OCI-LY3 (cell line): ENCODE measurements at regions not wholly inside any gene's neighbourhood (a gene's known extent, or its start where the extent isn't known, plus 50 kb on each side); places are given as distances from the start of the nearest gene placed in this dataset.

Experiments used
- CTCF ChIP-seq: fragments of 200-600, 300-600 bp; sonication (generic); IDR thresholded peaks from 2 replicates; pipeline ENCODE4 v1.5.1; 2014; ENCODE audit warnings: antibody characterized with exemption, low read length, low read depth
- EZH2phosphoT487 ChIP-seq: fragments of 200-600 bp; shearing (Covaris generic); IDR thresholded peaks from 2 replicates; pipeline ENCODE4 v1.6.1; 2018; ENCODE audit warnings: antibody characterized with exemption, mixed run types, low read depth

DNA sequence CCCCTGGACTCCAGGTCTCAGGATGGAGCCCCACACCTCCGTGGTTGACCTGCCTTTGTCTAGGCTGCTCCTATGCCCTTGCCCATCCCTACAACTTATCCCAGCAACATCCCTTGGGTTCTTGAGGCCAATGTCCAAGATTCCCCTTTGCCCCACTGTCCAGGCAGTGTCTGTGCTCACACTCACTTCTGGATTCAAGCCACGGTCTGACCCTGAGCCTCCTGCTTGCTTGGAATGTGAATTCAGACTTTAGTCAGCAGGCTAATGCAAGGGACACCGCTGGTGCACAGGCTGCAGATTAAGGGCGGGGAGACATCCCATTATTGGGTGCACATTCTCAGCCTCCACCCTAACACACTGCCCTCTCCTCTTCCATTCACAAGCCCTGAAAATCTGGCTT, 154.1 kb downstream of the WNT5A start:
- no peak for TF ChIP-seq CTCF
- no peak for TF ChIP-seq EZH2phosphoT487
